PC-9 (cell line): ENCODE measurements at regions not wholly inside any gene's neighbourhood (a gene's known extent, or its start where the extent isn't known, plus 50 kb on each side); places are given as distances from the start of the nearest gene placed in this dataset.

Experiments used
- CTCF ChIP-seq: fragments of 200-600 bp; sonication (generic); conservative IDR thresholded peaks from 2 replicates; pipeline ENCODE4 v1.6.1; 2017; ENCODE audit warnings: mixed run types, antibody characterized with exemption, mild to moderate bottlenecking, moderate library complexity
- EZH2 ChIP-seq: fragments of 200-600 bp; sonication (generic); IDR thresholded peaks from 2 replicates; pipeline ENCODE4 v1.8.0; 2017; ENCODE audit warnings: antibody characterized with exemption, low read depth

GRCh38 chr9:111726949-111727348, 65.5 kb downstream of the GNG10 start:
- TF ChIP-seq CTCF (no peak), EZH2 (no peak)
